ENCODE measurements at regions not wholly inside any gene's neighbourhood (a gene's known extent, or its start where the extent isn't known, plus 50 kb on each side); places are given as distances from the start of the nearest gene placed in this dataset.
A peak's percentile ranks its signal among the peaks of the same experiment; 100 is the strongest.

DNA sequence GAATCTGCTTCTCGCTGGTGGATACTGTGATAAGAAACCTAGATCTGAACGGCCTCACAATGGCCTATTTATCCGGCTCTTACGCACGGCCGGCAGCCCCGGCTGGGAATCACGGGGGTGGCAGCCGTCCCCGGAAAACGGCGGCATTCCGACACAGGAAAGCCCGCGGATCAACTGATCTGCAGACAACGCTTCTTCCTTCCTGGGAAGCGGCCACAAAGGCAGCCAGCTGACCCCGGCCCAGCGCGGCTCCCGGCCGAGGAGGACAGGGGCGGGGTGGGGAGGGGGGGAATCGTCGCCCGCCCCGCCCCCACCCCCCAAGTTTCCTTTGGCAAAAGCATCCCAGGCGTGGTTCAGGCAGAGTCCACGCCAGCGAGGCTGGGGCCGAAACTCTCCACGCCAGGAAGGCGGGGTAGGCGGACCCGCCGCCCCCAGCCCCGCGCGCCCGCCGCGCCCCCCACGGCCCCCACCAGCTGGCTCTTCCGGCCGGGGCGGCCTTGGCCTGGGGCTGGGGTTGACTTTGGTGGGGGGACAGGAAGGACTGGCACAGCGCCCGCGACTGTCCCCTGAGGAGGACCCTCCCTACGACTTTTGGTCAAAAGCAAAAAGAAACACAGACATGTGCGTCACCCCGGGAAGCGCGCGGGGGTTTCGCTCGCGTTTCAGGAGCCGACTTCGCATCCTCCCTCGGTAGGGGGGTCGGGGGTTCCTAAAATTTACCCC, 247.7 kb upstream of the ANKRD55 start (continued):
- TF ChIP-seq CHD4 (IDR thresholded peaks at IDR 0.05; ENCODE audit: borderline replicate concordance, low read length) (0 out of 2 replicates have a peak, but pooled peaks have one; percentile 15), SMAD3 (CRISPR knock-in tag; IDR thresholded peaks at IDR 0.05) (0 out of 2 replicates have a peak, but pooled peaks have one; percentile 17), NFKB2 (CRISPR knock-in tag; IDR thresholded peaks at IDR 0.05; ENCODE audit: borderline replicate concordance) (peak; percentile 10; the same call in 1 of the 2 replicates), ZNF724P (CRISPR knock-in tag; IDR thresholded peaks at IDR 0.05; ENCODE audit: borderline replicate concordance) (no peak), MXD3 (CRISPR knock-in tag; IDR thresholded peaks at IDR 0.05) (peak; percentile 81; the same call in 1 of the 2 replicates), ZNF274 (CRISPR knock-in tag; IDR thresholded peaks at IDR 0.05) (peak; percentile 10; the same call in 1 of the 2 replicates), POLR2G (IDR thresholded peaks at IDR 0.05; ENCODE audit: low read depth, low read length) (peak; percentile 60), RBFOX2 (IDR thresholded peaks at IDR 0.05; ENCODE audit: low read depth, low read length) (peak; percentile 84), SP2 (CRISPR knock-in tag; IDR thresholded peaks at IDR 0.05) (peak; percentile 36; the same call in 1 of the 2 replicates), ZNF562 (CRISPR knock-in tag; IDR thresholded peaks at IDR 0.05; ENCODE audit: borderline replicate concordance) (no peak), THAP7 (CRISPR knock-in tag; IDR thresholded peaks at IDR 0.05) (no peak), ZNF713 (CRISPR knock-in tag; IDR thresholded peaks at IDR 0.05) (no peak)
- TF ChIP-seq, protein P1, sequence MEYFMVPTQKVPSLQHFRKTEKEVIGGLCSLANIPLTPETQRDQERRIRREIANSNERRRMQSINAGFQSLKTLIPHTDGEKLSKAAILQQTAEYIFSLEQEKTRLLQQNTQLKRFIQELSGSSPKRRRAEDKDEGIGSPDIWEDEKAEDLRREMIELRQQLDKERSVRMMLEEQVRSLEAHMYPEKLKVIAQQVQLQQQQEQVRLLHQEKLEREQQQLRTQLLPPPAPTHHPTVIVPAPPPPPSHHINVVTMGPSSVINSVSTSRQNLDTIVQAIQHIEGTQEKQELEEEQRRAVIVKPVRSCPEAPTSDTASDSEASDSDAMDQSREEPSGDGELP (IDR thresholded peaks at IDR 0.05; ENCODE audit: borderline replicate concordance, low read depth) = peak; percentile 77; the same call in 1 of the 2 replicates
- TF ChIP-seq, protein P2, sequence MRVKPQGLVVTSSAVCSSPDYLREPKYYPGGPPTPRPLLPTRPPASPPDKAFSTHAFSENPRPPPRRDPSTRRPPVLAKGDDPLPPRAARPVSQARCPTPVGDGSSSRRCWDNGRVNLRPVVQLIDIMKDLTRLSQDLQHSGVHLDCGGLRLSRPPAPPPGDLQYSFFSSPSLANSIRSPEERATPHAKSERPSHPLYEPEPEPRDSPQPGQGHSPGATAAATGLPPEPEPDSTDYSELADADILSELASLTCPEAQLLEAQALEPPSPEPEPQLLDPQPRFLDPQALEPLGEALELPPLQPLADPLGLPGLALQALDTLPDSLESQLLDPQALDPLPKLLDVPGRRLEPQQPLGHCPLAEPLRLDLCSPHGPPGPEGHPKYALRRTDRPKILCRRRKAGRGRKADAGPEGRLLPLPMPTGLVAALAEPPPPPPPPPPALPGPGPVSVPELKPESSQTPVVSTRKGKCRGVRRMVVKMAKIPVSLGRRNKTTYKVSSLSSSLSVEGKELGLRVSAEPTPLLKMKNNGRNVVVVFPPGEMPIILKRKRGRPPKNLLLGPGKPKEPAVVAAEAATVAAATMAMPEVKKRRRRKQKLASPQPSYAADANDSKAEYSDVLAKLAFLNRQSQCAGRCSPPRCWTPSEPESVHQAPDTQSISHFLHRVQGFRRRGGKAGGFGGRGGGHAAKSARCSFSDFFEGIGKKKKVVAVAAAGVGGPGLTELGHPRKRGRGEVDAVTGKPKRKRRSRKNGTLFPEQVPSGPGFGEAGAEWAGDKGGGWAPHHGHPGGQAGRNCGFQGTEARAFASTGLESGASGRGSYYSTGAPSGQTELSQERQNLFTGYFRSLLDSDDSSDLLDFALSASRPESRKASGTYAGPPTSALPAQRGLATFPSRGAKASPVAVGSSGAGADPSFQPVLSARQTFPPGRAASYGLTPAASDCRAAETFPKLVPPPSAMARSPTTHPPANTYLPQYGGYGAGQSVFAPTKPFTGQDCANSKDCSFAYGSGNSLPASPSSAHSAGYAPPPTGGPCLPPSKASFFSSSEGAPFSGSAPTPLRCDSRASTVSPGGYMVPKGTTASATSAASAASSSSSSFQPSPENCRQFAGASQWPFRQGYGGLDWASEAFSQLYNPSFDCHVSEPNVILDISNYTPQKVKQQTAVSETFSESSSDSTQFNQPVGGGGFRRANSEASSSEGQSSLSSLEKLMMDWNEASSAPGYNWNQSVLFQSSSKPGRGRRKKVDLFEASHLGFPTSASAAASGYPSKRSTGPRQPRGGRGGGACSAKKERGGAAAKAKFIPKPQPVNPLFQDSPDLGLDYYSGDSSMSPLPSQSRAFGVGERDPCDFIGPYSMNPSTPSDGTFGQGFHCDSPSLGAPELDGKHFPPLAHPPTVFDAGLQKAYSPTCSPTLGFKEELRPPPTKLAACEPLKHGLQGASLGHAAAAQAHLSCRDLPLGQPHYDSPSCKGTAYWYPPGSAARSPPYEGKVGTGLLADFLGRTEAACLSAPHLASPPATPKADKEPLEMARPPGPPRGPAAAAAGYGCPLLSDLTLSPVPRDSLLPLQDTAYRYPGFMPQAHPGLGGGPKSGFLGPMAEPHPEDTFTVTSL (CRISPR knock-in tag; IDR thresholded peaks at IDR 0.05; ENCODE audit: borderline replicate concordance) = peak; percentile 45; the same call in 1 of the 2 replicates
- TF ChIP-seq, protein P3, sequence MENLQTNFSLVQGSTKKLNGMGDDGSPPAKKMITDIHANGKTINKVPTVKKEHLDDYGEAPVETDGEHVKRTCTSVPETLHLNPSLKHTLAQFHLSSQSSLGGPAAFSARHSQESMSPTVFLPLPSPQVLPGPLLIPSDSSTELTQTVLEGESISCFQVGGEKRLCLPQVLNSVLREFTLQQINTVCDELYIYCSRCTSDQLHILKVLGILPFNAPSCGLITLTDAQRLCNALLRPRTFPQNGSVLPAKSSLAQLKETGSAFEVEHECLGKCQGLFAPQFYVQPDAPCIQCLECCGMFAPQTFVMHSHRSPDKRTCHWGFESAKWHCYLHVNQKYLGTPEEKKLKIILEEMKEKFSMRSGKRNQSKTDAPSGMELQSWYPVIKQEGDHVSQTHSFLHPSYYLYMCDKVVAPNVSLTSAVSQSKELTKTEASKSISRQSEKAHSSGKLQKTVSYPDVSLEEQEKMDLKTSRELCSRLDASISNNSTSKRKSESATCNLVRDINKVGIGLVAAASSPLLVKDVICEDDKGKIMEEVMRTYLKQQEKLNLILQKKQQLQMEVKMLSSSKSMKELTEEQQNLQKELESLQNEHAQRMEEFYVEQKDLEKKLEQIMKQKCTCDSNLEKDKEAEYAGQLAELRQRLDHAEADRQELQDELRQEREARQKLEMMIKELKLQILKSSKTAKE (CRISPR knock-in tag; IDR thresholded peaks at IDR 0.05; ENCODE audit: borderline replicate concordance) = peak; percentile 35; the same call in 1 of the 2 replicates
- TF ChIP-seq, protein P4, sequence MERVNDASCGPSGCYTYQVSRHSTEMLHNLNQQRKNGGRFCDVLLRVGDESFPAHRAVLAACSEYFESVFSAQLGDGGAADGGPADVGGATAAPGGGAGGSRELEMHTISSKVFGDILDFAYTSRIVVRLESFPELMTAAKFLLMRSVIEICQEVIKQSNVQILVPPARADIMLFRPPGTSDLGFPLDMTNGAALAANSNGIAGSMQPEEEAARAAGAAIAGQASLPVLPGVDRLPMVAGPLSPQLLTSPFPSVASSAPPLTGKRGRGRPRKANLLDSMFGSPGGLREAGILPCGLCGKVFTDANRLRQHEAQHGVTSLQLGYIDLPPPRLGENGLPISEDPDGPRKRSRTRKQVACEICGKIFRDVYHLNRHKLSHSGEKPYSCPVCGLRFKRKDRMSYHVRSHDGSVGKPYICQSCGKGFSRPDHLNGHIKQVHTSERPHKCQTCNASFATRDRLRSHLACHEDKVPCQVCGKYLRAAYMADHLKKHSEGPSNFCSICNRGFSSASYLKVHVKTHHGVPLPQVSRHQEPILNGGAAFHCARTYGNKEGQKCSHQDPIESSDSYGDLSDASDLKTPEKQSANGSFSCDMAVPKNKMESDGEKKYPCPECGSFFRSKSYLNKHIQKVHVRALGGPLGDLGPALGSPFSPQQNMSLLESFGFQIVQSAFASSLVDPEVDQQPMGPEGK (CRISPR knock-in tag; IDR thresholded peaks at IDR 0.05) = peak; percentile 95

All from HepG2 (cell line).